HL-60 (cell line): ENCODE measurements at regions not wholly inside any gene's neighbourhood (a gene's known extent, or its start where the extent isn't known, plus 50 kb on each side); places are given as distances from the start of the nearest gene placed in this dataset.

Experiments used
- DNase-seq, 2 experiments: peaks; one replicate each; pipeline ENCODE4 v3.0.0-alpha.2; 2010 to 2020; ENCODE audit warnings: low read depth in 1 of 2, low spot score in 1 of 2
- H3K27ac ChIP-seq: fragments of 250-450 bp; sonication (Bioruptor Pico); replicated peaks from 2 replicates; pipeline ENCODE4 v1.5.1; 2020; ENCODE audit warnings: mild to moderate bottlenecking, moderate library complexity
- H3K27me3 ChIP-seq: fragments of 250-450 bp; sonication (Bioruptor Pico); 2 replicates; pipeline ENCODE4 v1.5.1; 2021; ENCODE audit warnings: mild to moderate bottlenecking, moderate library complexity; ENCODE audit not compliant: insufficient read depth, poor library complexity, severe bottlenecking
- H3K4me3 ChIP-seq: replicated peaks from 2 replicates; pipeline ENCODE4 v1.5.1; 2011; ENCODE audit warnings: mild to moderate bottlenecking, control low read depth, low read length; ENCODE audit not compliant: insufficient read depth
- GABPA ChIP-seq: IDR thresholded peaks from 2 replicates; pipeline ENCODE4 v1.6.1; 2012; ENCODE audit warnings: low read depth
- POLR2AphosphoS5 ChIP-seq: IDR thresholded peaks from 2 replicates; pipeline ENCODE4 v1.6.1; 2012; ENCODE audit warnings: low read depth
- SPI1 ChIP-seq: IDR thresholded peaks from 2 replicates; pipeline ENCODE4 v1.6.1; 2012; ENCODE audit warnings: low read depth, mild to moderate bottlenecking, borderline replicate concordance
- TF ChIP-seq, protein P1 (sequence below): IDR thresholded peaks from 2 replicates; pipeline ENCODE4 v1.6.1; 2012; ENCODE audit warnings: low read depth; ENCODE audit not compliant: insufficient replicate concordance
- TF ChIP-seq, protein P2 (sequence below): IDR thresholded peaks from one replicate; pipeline ENCODE4 v1.5.1; 2011; ENCODE audit warnings: low read length, control low read depth, inconsistent platforms; ENCODE audit not compliant: insufficient read depth

DNA sequence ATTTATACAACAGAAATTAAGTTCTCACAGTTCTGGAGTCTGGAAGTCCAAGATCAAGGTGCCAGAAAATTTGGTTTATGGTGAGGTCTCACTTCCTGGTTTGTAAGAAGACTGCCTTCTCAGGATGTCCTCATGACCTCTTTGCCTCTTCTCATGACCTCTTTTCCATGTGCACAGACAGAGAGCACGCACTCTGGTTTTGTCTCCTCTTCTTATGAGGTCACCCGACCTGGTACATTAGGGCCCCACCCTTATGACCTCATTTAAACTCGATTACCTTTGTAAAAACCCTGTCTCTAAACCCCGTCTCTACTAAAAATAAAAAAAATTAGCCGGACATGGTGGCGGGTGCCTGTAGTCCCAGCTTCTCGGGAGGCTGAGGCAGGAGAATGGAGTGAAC, 155.9 kb downstream of the KIT start:
- no peaks in the 10 kb centered on the region for H3K27me3 ChIP-seq
- no peak for DNase-seq
- H3K4me3 ChIP-seq: no peak overlapping the region
- no peak overlapping the region for H3K27ac ChIP-seq
- no peak for TF ChIP-seq SPI1
- TF ChIP-seq, protein P1, sequence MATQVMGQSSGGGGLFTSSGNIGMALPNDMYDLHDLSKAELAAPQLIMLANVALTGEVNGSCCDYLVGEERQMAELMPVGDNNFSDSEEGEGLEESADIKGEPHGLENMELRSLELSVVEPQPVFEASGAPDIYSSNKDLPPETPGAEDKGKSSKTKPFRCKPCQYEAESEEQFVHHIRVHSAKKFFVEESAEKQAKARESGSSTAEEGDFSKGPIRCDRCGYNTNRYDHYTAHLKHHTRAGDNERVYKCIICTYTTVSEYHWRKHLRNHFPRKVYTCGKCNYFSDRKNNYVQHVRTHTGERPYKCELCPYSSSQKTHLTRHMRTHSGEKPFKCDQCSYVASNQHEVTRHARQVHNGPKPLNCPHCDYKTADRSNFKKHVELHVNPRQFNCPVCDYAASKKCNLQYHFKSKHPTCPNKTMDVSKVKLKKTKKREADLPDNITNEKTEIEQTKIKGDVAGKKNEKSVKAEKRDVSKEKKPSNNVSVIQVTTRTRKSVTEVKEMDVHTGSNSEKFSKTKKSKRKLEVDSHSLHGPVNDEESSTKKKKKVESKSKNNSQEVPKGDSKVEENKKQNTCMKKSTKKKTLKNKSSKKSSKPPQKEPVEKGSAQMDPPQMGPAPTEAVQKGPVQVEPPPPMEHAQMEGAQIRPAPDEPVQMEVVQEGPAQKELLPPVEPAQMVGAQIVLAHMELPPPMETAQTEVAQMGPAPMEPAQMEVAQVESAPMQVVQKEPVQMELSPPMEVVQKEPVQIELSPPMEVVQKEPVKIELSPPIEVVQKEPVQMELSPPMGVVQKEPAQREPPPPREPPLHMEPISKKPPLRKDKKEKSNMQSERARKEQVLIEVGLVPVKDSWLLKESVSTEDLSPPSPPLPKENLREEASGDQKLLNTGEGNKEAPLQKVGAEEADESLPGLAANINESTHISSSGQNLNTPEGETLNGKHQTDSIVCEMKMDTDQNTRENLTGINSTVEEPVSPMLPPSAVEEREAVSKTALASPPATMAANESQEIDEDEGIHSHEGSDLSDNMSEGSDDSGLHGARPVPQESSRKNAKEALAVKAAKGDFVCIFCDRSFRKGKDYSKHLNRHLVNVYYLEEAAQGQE: no peak
- no peak for TF ChIP-seq GABPA
- TF ChIP-seq, protein P2, sequence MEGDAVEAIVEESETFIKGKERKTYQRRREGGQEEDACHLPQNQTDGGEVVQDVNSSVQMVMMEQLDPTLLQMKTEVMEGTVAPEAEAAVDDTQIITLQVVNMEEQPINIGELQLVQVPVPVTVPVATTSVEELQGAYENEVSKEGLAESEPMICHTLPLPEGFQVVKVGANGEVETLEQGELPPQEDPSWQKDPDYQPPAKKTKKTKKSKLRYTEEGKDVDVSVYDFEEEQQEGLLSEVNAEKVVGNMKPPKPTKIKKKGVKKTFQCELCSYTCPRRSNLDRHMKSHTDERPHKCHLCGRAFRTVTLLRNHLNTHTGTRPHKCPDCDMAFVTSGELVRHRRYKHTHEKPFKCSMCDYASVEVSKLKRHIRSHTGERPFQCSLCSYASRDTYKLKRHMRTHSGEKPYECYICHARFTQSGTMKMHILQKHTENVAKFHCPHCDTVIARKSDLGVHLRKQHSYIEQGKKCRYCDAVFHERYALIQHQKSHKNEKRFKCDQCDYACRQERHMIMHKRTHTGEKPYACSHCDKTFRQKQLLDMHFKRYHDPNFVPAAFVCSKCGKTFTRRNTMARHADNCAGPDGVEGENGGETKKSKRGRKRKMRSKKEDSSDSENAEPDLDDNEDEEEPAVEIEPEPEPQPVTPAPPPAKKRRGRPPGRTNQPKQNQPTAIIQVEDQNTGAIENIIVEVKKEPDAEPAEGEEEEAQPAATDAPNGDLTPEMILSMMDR: no peak
- TF ChIP-seq POLR2AphosphoS5: no peak

DNA sequence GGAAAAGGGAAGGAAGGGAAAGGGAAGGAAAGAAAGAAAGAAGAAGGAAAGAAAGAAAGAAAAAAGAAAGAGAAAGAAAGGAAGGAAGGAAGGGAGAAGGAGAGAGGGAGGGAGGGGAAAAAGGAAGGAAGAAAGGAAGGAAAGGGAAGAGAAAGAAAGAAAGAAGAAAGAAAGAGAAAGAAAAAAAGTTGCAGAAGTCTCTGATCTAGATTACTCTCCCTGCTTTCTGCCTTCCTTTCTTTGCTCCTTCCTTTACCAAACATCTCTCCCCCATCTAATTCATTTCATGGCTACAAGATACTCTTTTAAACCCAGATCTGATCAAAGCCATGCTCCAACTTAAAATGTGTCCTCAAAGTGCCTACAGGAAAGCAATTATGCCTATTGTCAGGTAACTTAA, 148.6 kb downstream of the KIT start:
- Histone ChIP-seq H3K27ac (no peak overlapping the region), H3K27me3 (no peaks in the 10 kb centered on the region), H3K4me3 (no peak overlapping the region)
- no peak for DNase-seq
- TF ChIP-seq, protein P1: no peak
- no peak for TF ChIP-seq SPI1
- no peak for TF ChIP-seq POLR2AphosphoS5
- TF ChIP-seq, protein P2: no peak
- TF ChIP-seq GABPA: no peak

DNA sequence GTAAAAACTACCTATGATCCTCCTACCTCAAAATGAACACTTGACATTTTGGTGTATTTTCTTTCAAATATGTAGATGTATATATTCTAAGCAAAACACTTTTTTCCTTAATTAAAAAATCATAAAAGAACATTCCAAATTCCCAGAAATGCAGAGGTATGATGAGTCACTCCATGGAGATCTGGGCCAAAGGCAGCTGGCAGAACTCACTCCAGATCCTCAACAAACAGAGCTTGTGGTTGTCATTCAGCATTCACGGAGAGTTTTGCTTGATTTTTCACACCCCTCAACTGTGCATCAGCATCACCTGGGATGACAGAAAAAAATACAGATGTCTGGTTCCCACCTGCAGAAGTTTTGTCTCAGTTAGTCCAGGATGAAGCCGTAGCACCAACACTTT, 144.6 kb downstream of the KIT start:
- Histone ChIP-seq H3K27ac (no peak overlapping the region), H3K27me3 (no peaks in the 10 kb centered on the region), H3K4me3 (no peak overlapping the region)
- TF ChIP-seq POLR2AphosphoS5 (no peak), SPI1 (no peak), GABPA (no peak)
- TF ChIP-seq, protein P1: no peak
- TF ChIP-seq, protein P2: no peak
- no peak for DNase-seq
